K562 (cell line): ENCODE measurements at regions not wholly inside any gene's neighbourhood (a gene's known extent, or its start where the extent isn't known, plus 50 kb on each side); places are given as distances from the start of the nearest gene placed in this dataset.

ENCODE experiments used
- ATAC-seq: fragments of 200-7000 bp; cut with Tn5 transposase; 3 replicates; pipeline ENCODE4 v1.9.1; 2020; ENCODE audit warnings: moderate library complexity
- BruUV-seq: library from RNA; stranded (reverse); fragments of 400-500 nt; replicated peaks from 2 replicates; lab custom pipeline; 2021; lab: Mats Ljungman, UMichigan
- CTCF ChIA-PET: fragments of 300-600 bp; formaldehyde crosslinking; extraction: SDS; loops from one replicate; lab custom pipeline; 2021; ENCODE audit warnings: low intra/inter-chr PET ratio; lab: Yijun Ruan, JAX
- POLR2A ChIA-PET: fragments of 300-600, 350-650 bp; sonication (Branson Sonifier 250); formaldehyde crosslinking; extraction: SDS; loops from one replicate; lab custom pipeline; 2021; ENCODE audit warnings: antibody characterized with exemption, inconsistent platforms; lab: Yijun Ruan, JAX
- DNase-seq, 4 experiments: peaks; one replicate each; pipeline versions ENCODE4 v3.0.0 to v3.0.0-alpha.2; 2011 to 2018; ENCODE audit warnings: low spot score in 3 of 4, mixed read lengths in 3 of 4; ENCODE audit errors: extremely low read depth in 1 of 4
- FAIRE-seq: peaks from 2 replicates; lab custom pipeline; 2011; peaks lifted over from hg19 to GRCh38; lab: Jason Lieb, UNC
- H2AFZ ChIP-seq: 2 replicates; pipeline ENCODE4 v1.6.0; 2011; ENCODE audit warnings: low read depth, low read length, control low read depth, inconsistent platforms
- H3K27ac ChIP-seq: fragments of 200-600 bp; 3 replicates; pipeline ENCODE4 v1.8.0; 2011; ENCODE audit warnings: low read depth, mild to moderate bottlenecking, control low read depth, inconsistent platforms, low read length, moderate library complexity, mixed read lengths; ENCODE audit errors: extremely low read depth
- H3K27me3 ChIP-seq, 2 experiments: fragments of 300-600 bp in 1 of 2; 2 replicates in 1 of 2; 3 replicates in 1 of 2; pipeline versions ENCODE4 v1.6.0 to v1.8.0; 2011; ENCODE audit warnings: inconsistent platforms in 2 of 2, low read length in 2 of 2, mild to moderate bottlenecking in 1 of 2, mixed read lengths in 1 of 2, moderate library complexity in 1 of 2; ENCODE audit not compliant: control insufficient read depth in 2 of 2, insufficient read depth in 2 of 2
- H3K36me3 ChIP-seq: fragments of 300-600 bp; 3 replicates; pipeline ENCODE4 v1.8.0; 2011; ENCODE audit warnings: mild to moderate bottlenecking, low read length, inconsistent platforms; ENCODE audit not compliant: control insufficient read depth, insufficient read depth
- H3K4me1 ChIP-seq, 2 experiments: fragments of 200-600 bp in 1 of 2; replicated peaks in 1 of 2; 2 replicates in 1 of 2; 3 replicates in 1 of 2; pipeline versions ENCODE4 v1.5.1 to v1.8.0; 2011; ENCODE audit warnings: inconsistent platforms in 2 of 2, low read length in 2 of 2, mild to moderate bottlenecking in 1 of 2, mixed read lengths in 1 of 2, moderate library complexity in 1 of 2; ENCODE audit not compliant: control insufficient read depth in 2 of 2, insufficient read depth in 2 of 2
- H3K4me2 ChIP-seq: 2 replicates; pipeline ENCODE4 v1.6.1; 2011; ENCODE audit warnings: low read length, control low read depth, inconsistent platforms, mixed read lengths; ENCODE audit not compliant: insufficient read depth
- H3K4me3 ChIP-seq: fragments of 200-600 bp; sonication (generic), shearing (Covaris generic); 2 replicates; pipeline ENCODE4 v1.5.1; 2016; ENCODE audit warnings: control low read depth, inconsistent platforms
- H3K79me2 ChIP-seq: fragments of 200-600 bp; 3 replicates; pipeline ENCODE4 v1.8.0; 2011; ENCODE audit warnings: low read length, inconsistent platforms; ENCODE audit not compliant: control insufficient read depth, insufficient read depth
- H3K9ac ChIP-seq, 2 experiments: 2 replicates each; pipeline versions ENCODE4 v1.6.0 to v1.6.1; 2011; ENCODE audit warnings: low read depth in 2 of 2, low read length in 2 of 2, control low read depth in 1 of 2, inconsistent platforms in 1 of 2, mild to moderate bottlenecking in 1 of 2, mixed read lengths in 1 of 2; ENCODE audit not compliant: insufficient read depth in 1 of 2
- H3K9me1 ChIP-seq: one replicate; pipeline ENCODE4 v1.6.0; 2011; ENCODE audit warnings: inconsistent platforms, mild to moderate bottlenecking, low read length, moderate library complexity; ENCODE audit not compliant: control insufficient read depth, insufficient read depth
- H3K9me3 ChIP-seq: replicated peaks from 2 replicates; pipeline ENCODE4 v1.5.1; 2011; ENCODE audit warnings: low read depth, low read length, inconsistent platforms; ENCODE audit not compliant: control insufficient read depth, insufficient read depth
- H4K20me1 ChIP-seq: replicated peaks from 2 replicates; pipeline ENCODE4 v1.6.1; 2011; ENCODE audit warnings: low read length, inconsistent platforms, mixed read lengths; ENCODE audit not compliant: control insufficient read depth, insufficient read depth
- CXXC5 ChIP-seq: fragments of 250-450 bp; sonication (Bioruptor Pico); IDR thresholded peaks from 2 replicates; pipeline ENCODE4 v1.8.0; 2022; ENCODE audit warnings: inconsistent platforms, mild to moderate bottlenecking, moderate library complexity
- FOXJ2 ChIP-seq: fragments of 200-800 bp; sonication (Bioruptor generic); IDR thresholded peaks from 2 replicates; pipeline ENCODE4 v1.6.1; 2016; ENCODE audit warnings: missing genetic modification characterization, missing compliant biosample characterization
- PTTG1 ChIP-seq: fragments of 450-650 bp; IDR thresholded peaks from 2 replicates; pipeline ENCODE4 v1.6.1; 2016; ENCODE audit warnings: low read depth, mild to moderate bottlenecking, missing genetic modification characterization, missing compliant biosample characterization
- ZNF197 ChIP-seq: fragments of 200-800 bp; sonication (Bioruptor generic); IDR thresholded peaks from 2 replicates; pipeline ENCODE4 v1.6.1; 2016; ENCODE audit warnings: low read depth, missing genetic modification characterization, missing compliant biosample characterization
- WGBS: fragments of 100-300 bp; shearing (Covaris generic); methylation state at CpG from one replicate; pipeline ENCODE4 v1.1.6; 2016; ENCODE audit warnings: low coverage, mixed read lengths; ENCODE audit not compliant: insufficient coverage; ENCODE audit errors: missing lambda C conversion rate; 5-methylcytosine and 5-hydroxymethylcytosine counted together
- in situ Hi-C: fragments of 300-500 bp; cut with MboI; formaldehyde crosslinking; loops from 4 replicates; pipeline ENCODE4 v1.15.0; 2018; ENCODE audit warnings: inconsistent platforms, mixed read lengths
- intact Hi-C: fragments of 100-400 bp; cut with micrococcal nuclease; formaldehyde crosslinking; loops from 2 replicates; pipeline ENCODE4 v1.14.2; 2022
- TF ChIP-seq, protein P1 (sequence below), 2 experiments: fragments of 250-450 bp in 1 of 2; fragments of 450-650 bp in 1 of 2; sonication (Bioruptor Pico) in 1 of 2; IDR thresholded peaks; 2 replicates each; pipeline versions ENCODE4 v1.6.1 to v1.8.0; 2016 to 2021; ENCODE audit warnings: mild to moderate bottlenecking in 2 of 2, moderate library complexity in 2 of 2, missing compliant biosample characterization in 1 of 2, missing genetic modification characterization in 1 of 2
- TF ChIP-seq, protein P2 (sequence below): fragments of 200-800 bp; sonication (Bioruptor generic); IDR thresholded peaks from 2 replicates; pipeline ENCODE4 v1.6.1; 2016; ENCODE audit warnings: missing genetic modification characterization, missing compliant biosample characterization

DNA sequence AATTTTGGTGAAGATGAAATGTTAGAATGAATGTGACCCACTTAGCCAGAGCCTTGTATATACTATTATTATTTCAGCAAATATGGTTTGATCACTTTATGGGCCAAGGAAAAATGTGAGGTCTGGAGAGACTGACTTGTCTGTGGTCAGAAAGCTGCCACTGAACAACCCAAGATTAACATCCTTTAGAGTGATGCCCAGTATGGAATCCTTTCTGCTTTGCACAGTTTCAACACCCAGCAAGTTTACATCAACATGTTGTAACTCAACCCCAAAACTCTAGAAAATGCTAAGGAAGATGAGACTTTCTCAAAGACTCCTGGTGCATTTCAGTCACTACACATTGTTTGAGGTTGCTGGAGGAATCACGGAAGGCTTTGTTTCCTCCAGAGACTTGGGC lies 107.7 kb downstream of the SNX19 start:
- no peak overlapping the region for H2AFZ ChIP-seq

More for the DNA sequence above, 107.7 kb downstream of the SNX19 start:
- ChIA-PET CTCF (no interaction called here), POLR2A (no interaction called here)
- Histone ChIP-seq H3K9me3 (no peaks in the 10 kb centered on the region), H3K4me2 (no peak overlapping the region), H3K9ac (no peak overlapping the region), H3K9me1 (no peaks in the 10 kb centered on the region), H4K20me1 (no peaks in the 10 kb centered on the region), H3K4me1 (no peaks in the 10 kb centered on the region), H3K36me3 (no peaks in the 10 kb centered on the region), H3K79me2 (no peaks in the 10 kb centered on the region), H3K27me3 (peaks cover 0 to 4% of the 10 kb centered on the region in 2 experiments; a peak in 2 of 5 replicates), H3K4me3 (no peak overlapping the region), H3K27ac (no peak overlapping the region)
- WGBS = 0% methylated on average over 1 of the region's 1 CpG
- DNase-seq (no peak), ATAC-seq (no peak), FAIRE-seq (peak; percentile 46)
- intact Hi-C loops (no loop called here), in situ Hi-C loops (no loop called here)
- BruUV-seq = no TSS peak
- TF ChIP-seq, protein P1, sequence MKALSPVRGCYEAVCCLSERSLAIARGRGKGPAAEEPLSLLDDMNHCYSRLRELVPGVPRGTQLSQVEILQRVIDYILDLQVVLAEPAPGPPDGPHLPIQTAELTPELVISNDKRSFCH (CRISPR knock-in tag; IDR thresholded peaks at IDR 0.05) = no peak
- TF ChIP-seq, protein P1 (tag; IDR thresholded peaks at IDR 0.05) = no peak
- TF ChIP-seq CXXC5 (CRISPR knock-in tag) (no peak), ZNF197 (CRISPR knock-in tag) (no peak), FOXJ2 (tag) (no peak), PTTG1 (no peak)
- TF ChIP-seq, protein P2, sequence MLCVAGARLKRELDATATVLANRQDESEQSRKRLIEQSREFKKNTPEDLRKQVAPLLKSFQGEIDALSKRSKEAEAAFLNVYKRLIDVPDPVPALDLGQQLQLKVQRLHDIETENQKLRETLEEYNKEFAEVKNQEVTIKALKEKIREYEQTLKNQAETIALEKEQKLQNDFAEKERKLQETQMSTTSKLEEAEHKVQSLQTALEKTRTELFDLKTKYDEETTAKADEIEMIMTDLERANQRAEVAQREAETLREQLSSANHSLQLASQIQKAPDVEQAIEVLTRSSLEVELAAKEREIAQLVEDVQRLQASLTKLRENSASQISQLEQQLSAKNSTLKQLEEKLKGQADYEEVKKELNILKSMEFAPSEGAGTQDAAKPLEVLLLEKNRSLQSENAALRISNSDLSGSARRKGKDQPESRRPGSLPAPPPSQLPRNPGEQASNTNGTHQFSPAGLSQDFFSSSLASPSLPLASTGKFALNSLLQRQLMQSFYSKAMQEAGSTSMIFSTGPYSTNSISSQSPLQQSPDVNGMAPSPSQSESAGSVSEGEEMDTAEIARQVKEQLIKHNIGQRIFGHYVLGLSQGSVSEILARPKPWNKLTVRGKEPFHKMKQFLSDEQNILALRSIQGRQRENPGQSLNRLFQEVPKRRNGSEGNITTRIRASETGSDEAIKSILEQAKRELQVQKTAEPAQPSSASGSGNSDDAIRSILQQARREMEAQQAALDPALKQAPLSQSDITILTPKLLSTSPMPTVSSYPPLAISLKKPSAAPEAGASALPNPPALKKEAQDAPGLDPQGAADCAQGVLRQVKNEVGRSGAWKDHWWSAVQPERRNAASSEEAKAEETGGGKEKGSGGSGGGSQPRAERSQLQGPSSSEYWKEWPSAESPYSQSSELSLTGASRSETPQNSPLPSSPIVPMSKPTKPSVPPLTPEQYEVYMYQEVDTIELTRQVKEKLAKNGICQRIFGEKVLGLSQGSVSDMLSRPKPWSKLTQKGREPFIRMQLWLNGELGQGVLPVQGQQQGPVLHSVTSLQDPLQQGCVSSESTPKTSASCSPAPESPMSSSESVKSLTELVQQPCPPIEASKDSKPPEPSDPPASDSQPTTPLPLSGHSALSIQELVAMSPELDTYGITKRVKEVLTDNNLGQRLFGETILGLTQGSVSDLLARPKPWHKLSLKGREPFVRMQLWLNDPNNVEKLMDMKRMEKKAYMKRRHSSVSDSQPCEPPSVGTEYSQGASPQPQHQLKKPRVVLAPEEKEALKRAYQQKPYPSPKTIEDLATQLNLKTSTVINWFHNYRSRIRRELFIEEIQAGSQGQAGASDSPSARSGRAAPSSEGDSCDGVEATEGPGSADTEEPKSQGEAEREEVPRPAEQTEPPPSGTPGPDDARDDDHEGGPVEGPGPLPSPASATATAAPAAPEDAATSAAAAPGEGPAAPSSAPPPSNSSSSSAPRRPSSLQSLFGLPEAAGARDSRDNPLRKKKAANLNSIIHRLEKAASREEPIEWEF (CRISPR knock-in tag) = no peak
